ENCODE measurements at regions not wholly inside any gene's neighbourhood (a gene's known extent, or its start where the extent isn't known, plus 50 kb on each side); places are given as distances from the start of the nearest gene placed in this dataset.

DNA sequence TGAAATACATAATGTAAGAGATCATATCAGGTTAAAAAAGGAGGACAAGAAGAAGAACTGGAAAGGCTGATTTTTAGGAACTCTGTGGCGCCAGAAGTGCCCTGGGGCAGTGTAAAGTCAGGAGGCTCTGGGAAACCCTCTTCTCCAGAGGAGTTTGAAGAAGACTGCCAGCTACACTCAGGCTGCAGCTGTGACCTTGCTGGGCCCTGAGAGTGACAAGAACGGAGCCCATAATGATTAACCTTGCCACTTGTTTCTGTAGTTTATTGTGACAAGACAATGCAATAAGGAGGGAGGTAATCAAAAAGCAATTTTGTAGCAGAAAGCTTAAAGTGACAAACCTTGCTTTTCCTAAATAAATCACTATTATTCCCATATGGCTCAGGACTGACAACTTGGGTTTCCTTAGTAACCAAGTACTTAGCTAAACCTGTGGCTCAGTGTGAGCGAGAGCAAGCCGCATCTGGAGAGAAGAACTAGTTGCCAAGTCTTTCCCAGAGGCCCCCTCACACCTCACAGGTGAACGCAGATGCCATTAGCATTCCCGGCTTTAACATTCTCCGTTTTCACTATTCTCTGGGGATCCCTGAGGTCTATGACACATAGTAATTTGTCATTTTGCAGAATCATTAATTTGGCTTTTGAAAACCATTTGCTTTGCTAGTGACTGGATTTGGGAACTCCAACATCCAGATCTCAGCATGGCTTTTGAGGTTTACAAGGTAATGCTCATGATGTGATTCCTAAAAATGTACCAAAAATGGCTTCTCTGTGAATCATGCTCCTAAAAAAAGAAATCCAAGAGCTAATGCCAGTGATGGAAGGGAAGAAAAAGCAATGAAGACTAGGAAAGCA lies 115.9 kb downstream of the OMA1 start:
- no peak for DNase-seq

- no peak for DNase-seq
Measured at GRCh38 chr1:58426918-58427317, 119.6 kb downstream of the OMA1 start.

GRCh38 chr1:58422436-58422835 lies 124.1 kb downstream of the OMA1 start:
- DNase-seq: no peak

GRCh38 chr1:58418283-58419228 lies 128.0 kb downstream of the OMA1 start:
- DNase-seq: no peak

DNA sequence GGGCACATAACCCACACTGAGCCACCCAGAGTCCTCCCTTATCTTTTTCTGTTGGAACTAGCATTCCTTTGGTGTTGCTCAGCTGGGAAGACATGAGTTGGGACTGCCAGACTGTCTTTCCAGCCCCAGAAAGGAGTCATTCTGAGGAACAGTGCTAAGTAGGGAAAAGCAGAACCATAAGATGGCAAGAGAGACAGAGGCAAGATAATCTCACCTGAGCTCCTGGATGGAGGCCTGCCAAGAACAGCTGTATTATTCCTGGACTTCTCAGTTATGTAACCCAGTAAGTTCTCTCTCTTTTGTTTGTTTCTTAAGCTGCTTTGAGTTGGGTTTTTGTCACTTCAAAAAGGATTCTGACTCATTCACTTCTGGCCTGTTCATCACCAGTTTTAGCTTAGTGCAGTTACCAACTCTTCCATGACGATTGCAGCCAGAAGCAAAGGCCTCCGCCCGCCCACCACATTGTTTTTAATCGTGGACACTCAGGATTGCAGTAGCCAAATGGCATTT lies 134.4 kb downstream of the OMA1 start:
- DNase-seq: no peak

DNA sequence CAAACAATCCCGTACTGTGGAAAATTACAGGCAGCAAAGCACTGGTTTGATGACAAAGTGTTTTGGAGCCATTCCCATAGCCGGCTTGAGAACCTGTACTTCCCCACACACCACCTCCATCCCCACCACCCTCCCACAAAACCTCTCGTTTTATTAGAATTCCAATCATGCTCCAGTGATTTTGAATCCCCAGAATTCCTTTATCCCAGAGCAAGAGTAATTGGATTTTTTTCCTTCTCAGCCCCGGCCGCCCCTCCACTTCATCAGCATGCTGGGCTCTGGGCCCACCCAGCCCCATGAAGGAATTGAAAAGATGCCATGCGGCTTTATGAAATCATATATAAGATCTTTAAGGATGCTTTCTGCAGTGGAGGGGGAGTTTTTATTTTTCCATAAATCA lies 136.6 kb downstream of the OMA1 start:
- no peak for DNase-seq

- DNase-seq: no peak
Measured at GRCh38 chr1:58409336-58409735, 137.2 kb downstream of the OMA1 start.

DNA sequence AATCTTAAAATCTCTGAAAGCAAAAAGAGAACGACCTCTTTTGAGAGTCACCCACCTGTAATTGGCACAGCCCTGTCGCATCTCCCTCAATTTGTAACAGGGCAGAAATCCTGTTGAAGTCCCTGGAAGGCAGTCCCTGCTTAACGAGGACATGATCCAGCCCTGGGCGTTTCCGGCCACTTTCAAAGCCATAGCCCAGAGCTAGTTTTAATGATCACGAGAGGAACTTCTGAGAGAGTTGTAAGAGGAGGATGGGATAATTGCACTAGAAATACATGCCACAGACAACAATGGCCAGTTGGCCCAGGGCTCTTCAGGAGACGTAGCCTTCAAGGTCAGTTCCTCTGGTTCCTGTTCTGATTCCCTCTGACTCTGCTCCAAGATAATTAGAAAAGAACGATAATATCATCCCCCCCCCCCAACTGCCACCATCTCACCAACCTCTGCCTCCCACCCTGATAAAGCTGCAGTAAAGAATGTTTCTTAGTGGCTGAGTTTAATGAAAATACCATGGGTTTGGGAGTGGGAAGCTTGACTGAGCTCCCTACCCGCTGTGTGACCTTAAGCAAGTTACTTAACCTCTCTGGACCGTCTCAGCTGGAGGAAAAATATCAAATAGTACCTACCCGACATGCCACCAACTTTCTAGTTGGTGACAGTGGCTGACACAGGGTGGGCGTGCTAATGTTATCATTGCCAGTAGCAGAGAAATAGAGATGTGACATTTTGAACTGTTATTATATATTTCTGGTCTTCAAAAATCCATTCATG lies 140.0 kb downstream of the OMA1 start:
- no peak for DNase-seq

- no peak for DNase-seq
Measured at GRCh38 chr1:58405660-58406059, 140.9 kb downstream of the OMA1 start.

DNA sequence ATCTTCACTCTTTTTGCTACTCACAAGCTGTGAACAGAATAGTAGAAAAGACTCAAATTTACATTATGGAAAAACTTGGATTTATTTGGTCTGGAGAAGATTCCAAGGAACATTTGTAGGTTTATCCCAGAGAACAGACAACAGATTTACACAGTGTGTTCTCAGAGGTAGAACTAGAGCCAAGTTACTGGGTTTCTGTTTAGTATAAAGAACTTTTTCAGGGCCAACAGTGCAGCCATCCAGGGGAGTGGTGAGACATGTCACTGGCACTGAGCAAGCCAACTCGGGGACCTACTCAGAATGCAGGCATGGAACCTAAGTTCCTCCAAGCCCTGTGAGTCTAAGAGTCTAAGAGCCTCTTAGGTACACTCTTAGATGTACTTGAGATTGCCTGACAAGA lies 142.6 kb downstream of the OMA1 start:
- no peak for DNase-seq

DNA sequence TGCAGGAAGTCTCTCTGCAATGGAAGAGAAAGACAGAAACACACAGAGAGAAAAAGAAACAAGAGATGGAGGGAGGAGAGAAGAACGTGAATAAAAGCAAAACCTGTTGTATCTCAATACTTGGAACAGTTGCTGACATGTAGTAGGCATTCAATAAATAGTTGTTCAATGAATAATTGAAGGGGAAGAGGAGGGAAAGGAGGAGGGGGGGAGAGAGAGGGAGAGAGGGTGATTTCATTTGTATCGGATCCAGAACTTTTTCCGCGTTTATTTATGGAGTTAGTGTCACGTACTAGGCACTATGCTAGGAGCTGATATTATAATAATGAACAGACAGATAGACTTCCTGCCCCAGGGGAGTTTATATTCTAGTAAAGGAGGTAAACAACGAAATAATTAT lies 144.1 kb downstream of the OMA1 start:
- no peak for DNase-seq

GRCh38 chr1:58401991-58402390 lies 144.5 kb downstream of the OMA1 start:
- DNase-seq: no peak

DNA sequence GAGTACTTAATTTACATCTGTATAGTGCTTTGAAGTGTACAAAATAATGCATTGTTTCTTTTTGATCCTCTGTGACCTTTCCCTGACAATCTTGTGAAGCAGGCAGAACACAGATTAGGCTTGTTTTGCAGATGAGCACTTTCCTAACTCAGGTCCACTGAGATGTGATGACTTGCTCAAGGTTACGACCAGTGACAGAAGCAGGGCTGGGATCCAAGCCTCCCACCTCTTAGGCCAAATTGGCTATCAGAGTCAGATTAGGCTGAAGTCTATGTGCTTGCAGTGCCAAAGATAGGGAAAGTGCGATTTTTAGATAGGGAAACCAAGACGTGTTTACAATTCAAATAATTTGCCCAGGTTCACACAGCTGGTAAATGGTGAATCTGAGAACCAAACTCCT lies 147.3 kb downstream of the OMA1 start:
- DNase-seq: no peak

- DNase-seq: no peak
Measured at GRCh38 chr1:58398714-58399113, 147.8 kb downstream of the OMA1 start.

GRCh38 chr1:58397187-58397820 lies 149.2 kb downstream of the OMA1 start:
- DNase-seq: no peak

DNA sequence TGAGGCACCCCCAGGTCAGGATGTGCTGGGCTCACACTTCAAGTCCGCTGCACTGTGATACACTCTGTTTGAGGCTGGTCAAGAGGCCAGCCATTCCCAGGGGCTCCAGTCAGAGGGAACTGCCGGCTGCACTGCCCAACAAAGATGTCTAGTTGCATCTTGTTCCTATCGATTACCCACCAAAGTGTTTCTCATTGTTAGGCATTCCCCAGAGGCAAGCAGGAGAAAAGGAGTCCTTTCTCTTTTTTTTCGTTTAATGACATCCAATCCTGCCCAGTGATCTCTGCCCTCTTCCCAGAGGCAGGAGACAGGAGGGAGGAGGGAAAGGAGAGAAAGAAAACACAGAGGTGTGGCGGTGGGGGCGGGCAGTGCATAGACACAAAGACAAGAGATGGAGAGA lies 150.4 kb downstream of the OMA1 start:
- DNase-seq: no peak

DNA sequence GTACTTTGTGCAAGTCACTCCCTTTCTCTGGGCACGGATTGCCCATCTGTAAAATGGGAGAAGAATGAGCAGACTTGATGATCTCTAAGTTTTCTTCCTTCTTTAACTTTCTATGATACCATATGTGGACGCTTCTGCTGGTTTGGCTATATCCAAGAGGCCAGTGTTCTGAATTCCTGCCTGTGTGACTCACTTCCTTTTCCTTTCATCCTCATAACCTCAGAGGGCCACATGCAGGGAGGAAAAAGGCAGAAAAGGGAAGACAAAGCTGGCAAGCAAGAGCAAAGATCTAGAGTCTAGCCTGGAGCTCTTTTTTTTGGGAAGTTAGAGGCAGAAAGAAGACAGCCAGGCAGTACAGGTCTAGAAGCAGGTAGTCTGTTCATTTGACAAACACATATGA lies 151.2 kb downstream of the OMA1 start:
- no peak for DNase-seq

DNA sequence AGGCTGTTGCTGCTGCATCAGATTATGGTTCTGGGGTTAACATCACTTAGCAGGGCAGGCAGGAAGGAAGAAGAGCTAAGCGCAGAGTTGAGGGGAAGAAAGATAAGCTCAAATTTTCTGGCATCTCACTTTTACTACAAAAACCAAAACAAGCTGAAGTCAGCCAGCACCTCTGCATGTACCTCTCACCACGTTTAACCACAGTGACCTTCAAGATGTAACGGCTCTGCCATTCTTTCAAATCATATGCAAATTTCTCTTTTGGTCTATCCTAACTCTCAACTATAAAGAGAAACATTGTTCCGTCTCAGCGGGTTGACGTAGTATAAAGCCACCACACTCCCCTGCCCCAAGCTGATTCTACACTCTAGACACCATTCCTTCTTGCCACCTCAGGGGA lies 154.4 kb downstream of the OMA1 start:
- no peak for DNase-seq

GRCh38 chr1:58391514-58391913 lies 155.0 kb downstream of the OMA1 start:
- DNase-seq: no peak

- no peak for DNase-seq
Measured at GRCh38 chr1:58391056-58391455, 155.5 kb downstream of the OMA1 start.

GRCh38 chr1:58390091-58390490 lies 156.4 kb downstream of the OMA1 start:
- DNase-seq: no peak

DNA sequence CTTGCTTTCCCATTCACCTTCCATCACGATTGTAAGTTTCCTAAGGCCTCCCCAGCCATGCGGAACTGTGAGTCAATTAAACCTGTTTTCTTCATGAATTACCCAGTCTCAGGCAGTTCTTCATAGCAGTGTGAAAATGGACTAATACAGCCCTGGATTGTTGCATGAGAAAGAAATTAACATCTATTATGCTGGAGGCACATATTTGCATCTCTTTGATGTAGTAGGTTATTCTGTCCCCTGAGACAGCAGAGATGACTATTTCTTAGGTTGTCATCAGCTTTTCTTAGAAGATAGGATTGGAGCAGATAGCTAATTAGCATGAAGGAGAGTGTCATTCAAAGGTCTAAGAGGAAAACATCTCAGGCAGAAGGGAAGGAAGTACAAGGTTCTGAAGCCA lies 166.2 kb downstream of the OMA1 start:
- no peak for DNase-seq

- DNase-seq: no peak
Measured at GRCh38 chr1:58367217-58367616, 179.3 kb downstream of the OMA1 start.
